ENCODE measurements at regions not wholly inside any gene's neighbourhood (a gene's known extent, or its start where the extent isn't known, plus 50 kb on each side); places are given as distances from the start of the nearest gene placed in this dataset.
"Not testable (repeated sequence)": the region's sequence is repeated elsewhere in the genome, so short reads cannot be mapped to it uniquely, and the experiment has no call there.

DNA sequence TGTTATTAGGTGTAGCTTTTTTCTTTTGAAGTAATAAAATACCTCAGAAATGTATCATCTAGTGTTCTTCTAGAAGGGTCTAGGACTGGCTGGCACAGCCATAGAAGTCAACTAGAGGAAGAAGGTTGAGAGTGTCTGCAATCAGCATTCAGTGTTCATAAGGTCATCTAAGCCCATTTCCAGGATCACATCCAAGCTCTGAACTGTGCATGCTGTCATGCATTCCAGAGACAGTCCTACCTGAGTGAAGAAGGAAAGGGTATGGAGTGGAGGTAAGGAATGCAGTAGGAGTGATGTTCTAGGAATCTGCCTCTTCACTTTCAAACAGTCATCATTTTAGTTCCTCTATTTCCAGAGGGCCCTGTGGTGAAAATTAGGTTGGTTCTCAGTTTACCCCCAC is 789.7 kb downstream of the GATA3 start:
- Histone ChIP-seq H3K4me3 (no peak overlapping the region), H3K27me3 (ENCODE audit: low read depth) (no peaks in the 10 kb centered on the region), H3K4me1 (no peaks in the 10 kb centered on the region), H3K36me3 (replicated peaks) (no peaks in the 10 kb centered on the region), H3K9me3 (no peaks in the 10 kb centered on the region)
- in situ Hi-C loops (cut with MboI; ENCODE audit: low sequenced_read_pairs), result no loop called here
- DNase-seq (ENCODE audit: low spot score in 2 of 2), result no peak

DNA sequence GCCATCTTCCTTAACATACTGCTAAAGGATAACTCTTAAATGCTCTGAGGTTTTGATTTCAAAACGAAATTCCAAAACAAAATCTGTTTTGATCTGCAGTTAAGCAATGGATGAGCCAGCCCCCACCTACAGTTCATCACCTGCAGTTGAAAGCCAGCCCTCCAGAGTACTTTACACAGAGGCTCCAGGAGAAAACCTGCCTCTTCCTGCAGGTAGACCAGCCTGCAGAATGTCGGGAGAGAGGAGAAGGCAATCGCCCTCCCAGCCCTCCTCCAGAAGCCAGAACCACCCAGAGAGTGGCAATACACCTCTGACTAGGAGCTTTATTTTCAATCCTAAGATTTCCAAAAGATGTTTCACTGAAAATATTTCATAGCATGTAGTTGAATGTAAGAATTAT is 798.1 kb downstream of the GATA3 start:
- Histone ChIP-seq H3K9me3 (no peaks in the 10 kb centered on the region), H3K4me3 (no peak overlapping the region), H3K4me1 (no peaks in the 10 kb centered on the region), H3K36me3 (replicated peaks) (no peaks in the 10 kb centered on the region), H3K27me3 (ENCODE audit: low read depth) (no peaks in the 10 kb centered on the region)
- in situ Hi-C loops (cut with MboI; ENCODE audit: low sequenced_read_pairs), result no loop called here
- no peak for DNase-seq (ENCODE audit: low spot score in 2 of 2)

DNA sequence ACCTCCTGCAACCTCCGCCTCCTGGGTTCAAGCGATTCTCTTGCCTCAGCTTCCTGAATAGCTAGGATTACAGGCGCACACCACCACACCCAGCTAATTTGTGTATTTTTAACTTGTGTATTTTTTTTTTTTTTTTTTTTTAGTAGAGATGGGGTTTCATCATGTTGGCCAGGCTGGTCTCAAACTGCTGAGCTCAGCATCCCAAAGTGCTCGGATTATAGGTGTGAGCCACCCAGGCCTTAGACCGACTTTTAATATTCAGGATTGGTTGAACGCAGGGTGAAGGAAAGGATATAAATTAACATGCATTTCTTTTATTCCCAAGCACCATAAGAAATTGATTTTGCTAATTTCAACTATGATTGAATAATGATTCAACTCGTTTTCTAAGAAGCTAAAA is 798.6 kb downstream of the GATA3 start:
- in situ Hi-C loops (cut with MboI; ENCODE audit: low sequenced_read_pairs), result no loop called here
- no peaks in the 10 kb centered on the region for H3K36me3 ChIP-seq (replicated peaks)
- no peak for DNase-seq (ENCODE audit: low spot score in 2 of 2)
- H3K27me3 ChIP-seq (ENCODE audit: low read depth), result no peaks in the 10 kb centered on the region
- no peaks in the 10 kb centered on the region for H3K4me1 ChIP-seq
- H3K4me3 ChIP-seq, result no peak overlapping the region
- H3K9me3 ChIP-seq, result no peaks in the 10 kb centered on the region

DNA sequence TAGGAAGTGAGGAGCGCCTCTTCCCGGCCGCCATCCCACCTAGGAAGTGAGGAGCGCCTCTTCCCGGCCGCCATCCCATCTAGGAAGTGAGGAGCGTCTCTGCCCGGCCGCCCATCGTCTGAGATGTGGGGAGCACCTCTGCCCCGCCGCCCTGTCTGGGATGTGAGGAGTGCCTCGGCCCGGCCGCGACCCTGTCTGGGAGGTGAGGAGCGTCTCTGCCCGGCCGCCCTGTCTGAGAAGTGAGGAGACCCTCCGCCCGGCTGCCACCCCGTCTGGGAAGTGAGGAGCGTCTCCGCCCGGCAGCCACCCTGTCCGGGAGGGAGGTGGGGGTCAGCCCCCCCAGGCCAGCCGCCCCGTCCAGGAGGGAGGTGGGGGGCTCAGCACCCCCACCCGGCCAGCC is 814.4 kb downstream of the GATA3 start:
- in situ Hi-C loops (cut with MboI; ENCODE audit: low sequenced_read_pairs); H3K4me3 ChIP-seq; H3K36me3 ChIP-seq (replicated peaks); H3K4me1 ChIP-seq; H3K9me3 ChIP-seq; H3K27me3 ChIP-seq (ENCODE audit: low read depth); DNase-seq (ENCODE audit: low spot score in 2 of 2): not testable (repeated sequence)

DNA sequence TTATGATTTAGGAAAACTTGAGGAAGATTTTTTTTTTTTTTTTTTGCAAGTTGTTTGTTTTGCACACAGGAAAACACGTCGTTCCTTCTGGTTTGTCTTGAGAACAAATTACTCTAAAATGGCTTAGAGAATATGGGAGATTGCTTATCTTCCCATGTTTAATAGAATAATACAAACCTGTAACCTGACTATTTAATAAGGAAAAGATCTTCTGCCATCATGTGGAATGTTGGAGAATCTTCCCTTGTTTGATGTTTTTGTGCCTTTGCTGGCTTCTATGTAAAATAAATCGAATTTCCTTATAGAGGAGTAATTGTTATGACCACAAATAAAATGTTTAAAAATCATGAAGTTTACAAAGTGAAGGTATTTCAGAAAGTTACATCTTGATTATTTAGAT is 818.8 kb downstream of the GATA3 start:
- Histone ChIP-seq H3K36me3 (replicated peaks) (no peaks in the 10 kb centered on the region), H3K9me3 (no peaks in the 10 kb centered on the region), H3K4me3 (no peak overlapping the region), H3K27me3 (ENCODE audit: low read depth) (no peaks in the 10 kb centered on the region), H3K4me1 (no peaks in the 10 kb centered on the region)
- DNase-seq (ENCODE audit: low spot score in 2 of 2), result no peak
- in situ Hi-C loops (cut with MboI; ENCODE audit: low sequenced_read_pairs), result no loop called here

DNA sequence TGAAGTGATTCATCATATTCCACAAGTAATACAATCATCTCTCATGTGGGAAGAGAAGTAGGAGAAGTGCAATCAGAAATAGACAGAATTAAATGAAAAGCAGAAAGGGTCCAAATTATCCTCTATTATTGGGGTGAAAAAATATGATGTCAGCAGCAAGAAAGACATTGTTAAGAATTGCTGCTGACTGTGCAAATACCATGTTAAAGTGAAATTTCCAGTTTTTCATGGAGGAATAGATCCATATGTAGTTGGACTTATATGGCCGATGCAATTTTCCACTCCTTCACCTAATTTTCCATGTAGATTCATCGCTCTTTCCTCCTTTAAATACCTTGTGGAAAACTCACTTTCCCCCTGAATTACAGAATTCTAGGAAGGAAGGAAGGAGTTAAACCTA is 819.8 kb downstream of the GATA3 start:
- H3K27me3 ChIP-seq (ENCODE audit: low read depth), result no peaks in the 10 kb centered on the region
- H3K4me1 ChIP-seq, result no peaks in the 10 kb centered on the region
- in situ Hi-C loops (cut with MboI; ENCODE audit: low sequenced_read_pairs), result no loop called here
- H3K4me3 ChIP-seq, result no peak overlapping the region
- H3K36me3 ChIP-seq (replicated peaks), result no peaks in the 10 kb centered on the region
- no peak for DNase-seq (ENCODE audit: low spot score in 2 of 2)
- no peaks in the 10 kb centered on the region for H3K9me3 ChIP-seq

DNA sequence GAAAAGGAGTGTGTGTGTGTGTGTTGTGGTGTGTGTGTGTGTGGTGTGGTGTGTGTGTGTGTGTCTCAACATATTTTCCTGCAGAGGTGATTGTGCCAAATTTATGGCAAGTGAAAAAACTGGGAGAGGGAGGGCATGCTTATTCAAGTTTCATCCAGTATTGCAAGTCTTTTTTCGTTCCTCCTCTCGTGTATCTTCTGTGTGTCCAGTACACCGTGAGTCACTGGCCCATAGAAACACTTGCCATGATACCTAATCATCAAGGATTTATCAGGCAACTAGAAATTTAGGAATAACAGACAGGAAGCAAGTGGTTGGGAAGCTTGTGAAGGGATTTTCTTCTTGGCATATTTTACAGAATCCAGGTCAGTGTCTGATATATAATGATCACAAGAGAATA is 820.5 kb downstream of the GATA3 start:
- H3K4me3 ChIP-seq, result no peak overlapping the region
- no peaks in the 10 kb centered on the region for H3K4me1 ChIP-seq
- in situ Hi-C loops (cut with MboI; ENCODE audit: low sequenced_read_pairs), result no loop called here
- H3K27me3 ChIP-seq (ENCODE audit: low read depth), result no peaks in the 10 kb centered on the region
- no peak for DNase-seq (ENCODE audit: low spot score in 2 of 2)
- no peaks in the 10 kb centered on the region for H3K9me3 ChIP-seq
- H3K36me3 ChIP-seq (replicated peaks), result no peaks in the 10 kb centered on the region

DNA sequence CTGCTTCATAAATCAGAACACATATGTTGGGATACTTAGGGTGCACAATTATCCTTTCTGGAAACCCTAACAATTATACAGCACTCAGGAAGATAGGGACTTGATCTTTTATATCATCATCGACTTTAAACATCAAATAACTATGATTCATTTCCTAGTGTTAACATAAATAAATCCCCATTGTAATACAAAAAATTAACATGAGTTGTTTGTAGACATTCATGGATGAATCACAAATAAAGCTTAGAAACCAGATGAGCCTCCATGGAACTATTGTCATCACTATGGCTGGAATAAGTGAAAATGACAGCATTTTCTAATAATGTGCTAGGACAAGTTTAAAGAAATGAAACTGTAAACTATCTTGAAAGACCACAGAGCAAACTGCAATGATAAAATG is 821.7 kb downstream of the GATA3 start:
- DNase-seq (ENCODE audit: low spot score in 2 of 2), result no peak

DNA sequence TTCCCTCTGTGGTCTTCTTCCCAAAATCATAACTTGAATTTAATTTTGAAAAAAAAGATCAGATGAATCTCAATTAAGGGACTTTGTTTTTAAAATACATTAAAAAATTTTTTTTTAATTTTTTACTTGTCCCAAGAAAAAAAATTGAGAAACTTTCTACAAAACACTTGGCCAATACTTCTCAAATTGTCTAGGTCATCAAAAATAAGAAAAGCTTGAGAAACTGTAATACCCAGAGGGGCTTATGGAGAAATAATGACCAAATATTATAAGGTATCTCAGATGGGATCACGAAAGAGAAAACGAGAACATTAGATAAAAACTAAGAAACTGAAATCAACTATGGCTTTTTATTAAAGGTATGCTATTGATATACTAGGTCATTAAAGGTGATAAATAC is 835.0 kb downstream of the GATA3 start:
- Histone ChIP-seq H3K9me3 (no peaks in the 10 kb centered on the region; the same call in 1 of the 2 replicates), H3K36me3 (replicated peaks) (no peaks in the 10 kb centered on the region), H3K4me1 (no peaks in the 10 kb centered on the region), H3K4me3 (no peak overlapping the region), H3K27me3 (ENCODE audit: low read depth) (no peaks in the 10 kb centered on the region)
- no peak for DNase-seq (ENCODE audit: low spot score in 2 of 2)
- in situ Hi-C loops (cut with MboI; ENCODE audit: low sequenced_read_pairs), result no loop called here

More for the DNA sequence above, 821.7 kb downstream of the GATA3 start:
- Histone ChIP-seq H3K4me1 (no peaks in the 10 kb centered on the region), H3K27me3 (ENCODE audit: low read depth) (no peaks in the 10 kb centered on the region), H3K4me3 (no peak overlapping the region), H3K9me3 (no peaks in the 10 kb centered on the region), H3K36me3 (replicated peaks) (no peaks in the 10 kb centered on the region)
- in situ Hi-C loops (cut with MboI; ENCODE audit: low sequenced_read_pairs), result no loop called here

DNA sequence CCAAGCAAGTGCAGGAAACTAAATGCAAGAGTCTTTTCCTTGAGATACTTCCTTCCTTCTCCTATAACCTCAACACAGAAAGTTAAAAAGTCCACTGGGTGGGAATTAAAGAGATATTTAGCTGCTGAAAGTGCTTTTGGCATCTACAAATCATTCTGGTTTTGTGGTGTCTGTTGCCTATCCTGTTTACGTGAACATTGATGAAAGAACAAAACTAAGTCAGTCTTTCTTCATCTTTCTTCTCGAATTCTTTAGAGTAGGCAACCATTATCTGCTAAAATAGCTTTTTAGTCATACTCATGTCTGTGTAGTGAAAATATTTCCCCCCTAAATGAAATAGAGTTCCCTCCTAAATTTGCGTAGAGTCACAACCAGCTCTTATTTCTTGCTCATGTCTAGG is 838.6 kb downstream of the GATA3 start:
- no peaks in the 10 kb centered on the region for H3K4me1 ChIP-seq
- H3K36me3 ChIP-seq (replicated peaks), result no peaks in the 10 kb centered on the region
- no peaks in the 10 kb centered on the region; the same call in 1 of the 2 replicates for H3K9me3 ChIP-seq
- in situ Hi-C loops (cut with MboI; ENCODE audit: low sequenced_read_pairs), result no loop called here
- H3K27me3 ChIP-seq (ENCODE audit: low read depth), result no peaks in the 10 kb centered on the region
- DNase-seq (ENCODE audit: low spot score in 2 of 2), result no peak
- no peak overlapping the region for H3K4me3 ChIP-seq

DNA sequence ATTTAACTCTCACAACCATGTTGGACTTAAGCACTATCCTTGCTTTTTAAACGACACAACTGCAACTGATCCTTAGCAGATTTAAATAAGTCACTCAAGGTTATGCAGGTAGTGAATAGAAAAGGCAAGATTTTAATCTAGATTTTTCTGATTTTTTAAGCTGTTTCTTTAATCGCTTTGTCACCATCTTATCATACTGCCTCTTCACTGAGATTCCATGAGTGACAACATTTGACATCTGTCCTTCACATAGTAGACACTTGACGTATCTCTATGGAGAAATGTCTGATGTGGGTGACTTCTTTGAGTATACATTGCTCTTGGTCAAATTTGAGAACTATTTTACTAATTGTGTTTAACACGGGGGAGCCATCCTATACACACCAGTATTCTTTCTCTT is 839.7 kb downstream of the GATA3 start:
- no peak for DNase-seq (ENCODE audit: low spot score in 2 of 2)
- H3K9me3 ChIP-seq, result no peaks in the 10 kb centered on the region; the same call in 1 of the 2 replicates
- no peaks in the 10 kb centered on the region for H3K4me1 ChIP-seq
- H3K4me3 ChIP-seq, result no peak overlapping the region
- H3K36me3 ChIP-seq (replicated peaks), result no peaks in the 10 kb centered on the region
- no peaks in the 10 kb centered on the region for H3K27me3 ChIP-seq (ENCODE audit: low read depth)
- in situ Hi-C loops (cut with MboI; ENCODE audit: low sequenced_read_pairs), result no loop called here

DNA sequence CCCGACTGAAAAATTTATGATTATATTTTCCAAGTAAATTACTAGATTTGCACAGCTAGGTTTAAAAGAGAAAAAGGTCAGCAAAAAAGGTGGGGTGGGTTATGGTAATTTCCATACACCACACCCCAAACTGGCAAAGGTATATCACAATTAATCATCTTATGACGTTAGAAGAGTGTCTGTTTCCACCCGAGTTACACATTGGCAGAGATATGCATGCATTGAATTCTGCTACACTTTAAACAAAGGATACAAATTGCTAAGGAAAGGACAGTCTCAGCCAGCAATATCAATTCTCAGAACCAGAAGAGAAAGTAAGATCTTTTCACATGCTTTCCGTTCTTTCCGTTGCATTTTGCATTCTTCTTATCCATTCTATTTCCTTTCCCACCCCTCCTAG is 843.3 kb downstream of the GATA3 start:
- no peaks in the 10 kb centered on the region for H3K36me3 ChIP-seq (replicated peaks)
- no peak for DNase-seq (ENCODE audit: low spot score in 2 of 2)
- no peaks in the 10 kb centered on the region for H3K27me3 ChIP-seq (ENCODE audit: low read depth)
- no peaks in the 10 kb centered on the region for H3K9me3 ChIP-seq
- no peak overlapping the region for H3K4me3 ChIP-seq
- in situ Hi-C loops (cut with MboI; ENCODE audit: low sequenced_read_pairs), result no loop called here
- H3K4me1 ChIP-seq, result no peaks in the 10 kb centered on the region

DNA sequence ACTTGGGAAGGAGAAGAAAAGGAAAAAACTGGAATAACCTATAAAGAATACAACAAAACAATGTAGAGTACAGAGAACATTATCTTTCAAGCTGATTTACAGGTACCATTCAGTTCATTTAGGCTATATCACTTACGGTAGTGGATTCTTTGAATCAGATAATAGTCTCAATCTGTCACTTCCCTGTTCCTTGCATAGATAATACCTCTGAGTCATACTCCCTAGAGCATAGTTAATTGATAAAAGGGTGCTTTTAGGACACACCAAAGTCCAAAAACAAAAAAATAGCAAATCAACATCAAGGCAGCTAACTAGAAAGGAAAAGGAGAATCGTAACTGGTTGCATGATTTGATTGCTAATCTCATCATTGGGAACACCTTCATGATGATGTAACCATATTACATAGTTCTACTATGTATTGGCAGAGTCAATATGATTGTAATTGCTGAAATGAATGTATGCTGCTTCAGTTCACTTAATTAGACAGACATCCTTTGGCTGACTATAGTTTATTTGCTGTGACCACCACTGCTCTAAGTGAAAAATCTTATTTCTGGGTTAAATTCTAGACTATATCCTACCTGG is 844.4 kb downstream of the GATA3 start:
- no peak overlapping the region for H3K4me3 ChIP-seq
- H3K36me3 ChIP-seq (replicated peaks), result no peaks in the 10 kb centered on the region
- H3K4me1 ChIP-seq, result no peaks in the 10 kb centered on the region
- H3K27me3 ChIP-seq (ENCODE audit: low read depth), result no peaks in the 10 kb centered on the region
- no peak for DNase-seq (ENCODE audit: low spot score in 2 of 2)
- in situ Hi-C loops (cut with MboI; ENCODE audit: low sequenced_read_pairs), result no loop called here
- no peaks in the 10 kb centered on the region for H3K9me3 ChIP-seq

DNA sequence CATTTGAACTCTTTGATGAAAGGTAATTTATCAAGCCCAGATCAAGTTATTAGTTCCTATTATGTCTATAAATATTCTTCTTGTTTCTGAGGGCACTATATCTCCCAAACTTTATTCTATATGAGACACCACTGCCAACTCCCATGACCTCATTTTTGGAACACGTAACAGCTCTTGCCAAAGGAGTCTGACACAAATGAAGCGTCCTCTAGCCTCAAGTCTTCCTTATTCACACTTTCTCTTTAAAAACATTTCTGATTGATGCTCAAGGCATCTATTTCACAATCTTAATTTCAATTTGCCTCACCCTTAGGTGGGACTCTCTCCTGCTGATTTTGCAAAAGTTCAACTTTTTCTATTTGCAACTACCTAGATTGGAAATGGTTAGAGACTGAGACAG is 848.4 kb downstream of the GATA3 start:
- no peaks in the 10 kb centered on the region for H3K4me1 ChIP-seq
- DNase-seq (ENCODE audit: low spot score in 2 of 2), result no peak
- no peaks in the 10 kb centered on the region for H3K9me3 ChIP-seq
- no peak overlapping the region for H3K4me3 ChIP-seq
- no peaks in the 10 kb centered on the region for H3K36me3 ChIP-seq (replicated peaks)
- H3K27me3 ChIP-seq (ENCODE audit: low read depth), result no peaks in the 10 kb centered on the region
- in situ Hi-C loops (cut with MboI; ENCODE audit: low sequenced_read_pairs), result no loop called here

DNA sequence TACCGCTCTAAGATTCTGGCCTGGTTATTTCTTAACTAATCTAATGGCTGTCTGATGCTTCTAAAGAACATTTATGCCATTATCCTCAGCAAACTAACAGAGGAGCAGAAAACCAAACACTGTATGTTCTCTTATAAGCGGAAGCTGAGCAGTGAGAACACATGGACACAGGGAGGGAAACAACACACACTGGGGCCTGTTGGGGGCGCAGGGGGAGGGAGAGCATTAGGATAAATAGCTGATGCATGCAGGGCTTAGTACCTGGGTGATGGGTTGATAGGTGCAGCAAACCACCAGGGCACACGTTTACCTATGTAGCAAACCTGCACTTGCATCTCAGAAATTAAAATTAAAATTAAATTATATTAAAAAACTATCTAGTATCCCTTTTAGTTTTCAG is 853.5 kb downstream of the GATA3 start:
- no peaks in the 10 kb centered on the region for H3K9me3 ChIP-seq
- no peaks in the 10 kb centered on the region for H3K4me1 ChIP-seq
- no peaks in the 10 kb centered on the region for H3K36me3 ChIP-seq (replicated peaks)
- H3K4me3 ChIP-seq, result no peak overlapping the region
- DNase-seq (ENCODE audit: low spot score in 2 of 2), result no peak
- no peaks in the 10 kb centered on the region for H3K27me3 ChIP-seq (ENCODE audit: low read depth)
- in situ Hi-C loops (cut with MboI; ENCODE audit: low sequenced_read_pairs), result no loop called here

All from HAP-1 (cell line).